AG09309 (cell line): ENCODE measurements at regions not wholly inside any gene's neighbourhood (a gene's known extent, or its start where the extent isn't known, plus 50 kb on each side); places are given as distances from the start of the nearest gene placed in this dataset.
"Not testable (repeated sequence)": the region's sequence is repeated elsewhere in the genome, so short reads cannot be mapped to it uniquely, and the experiment has no call there.

ENCODE experiments used
- DNase-seq: peaks from one replicate; pipeline ENCODE4 v3.0.0-alpha.2; 2010; ENCODE audit warnings: low read depth
- H3K4me3 ChIP-seq: 2 replicates; pipeline ENCODE4 v1.5.1; 2011; ENCODE audit warnings: mild to moderate bottlenecking, low read depth, low read length, moderate library complexity; ENCODE audit not compliant: control insufficient read depth
- TF ChIP-seq, protein P1 (sequence below): IDR thresholded peaks from 2 replicates; pipeline ENCODE4 v1.5.1; 2011; ENCODE audit warnings: mild to moderate bottlenecking, low read depth, low read length, inconsistent platforms; ENCODE audit not compliant: insufficient read depth, control insufficient read depth; ENCODE audit errors: missing control alignments

DNA sequence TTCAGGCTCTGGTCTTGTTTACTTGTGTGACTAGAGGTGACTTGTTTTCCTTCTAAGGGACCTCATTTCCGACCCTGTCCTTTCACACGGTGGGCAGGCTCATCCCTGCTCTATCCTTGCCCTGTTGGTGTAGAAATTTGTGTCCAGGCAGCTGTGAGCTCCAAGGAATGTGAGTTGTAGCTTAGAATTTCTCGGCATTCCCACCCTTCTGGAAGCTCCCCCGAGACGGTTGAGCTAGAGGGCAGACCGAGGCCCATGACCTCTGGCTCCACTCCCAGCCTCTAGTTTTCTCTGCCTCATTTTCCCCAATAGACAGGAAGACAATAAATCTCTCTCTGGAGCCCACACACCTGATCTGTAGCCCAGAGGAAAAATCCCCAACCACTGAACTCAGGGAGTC is 100.9 kb downstream of the NAV1 start:
- no peak for DNase-seq
- no peak overlapping the region for H3K4me3 ChIP-seq
- TF ChIP-seq, protein P1, sequence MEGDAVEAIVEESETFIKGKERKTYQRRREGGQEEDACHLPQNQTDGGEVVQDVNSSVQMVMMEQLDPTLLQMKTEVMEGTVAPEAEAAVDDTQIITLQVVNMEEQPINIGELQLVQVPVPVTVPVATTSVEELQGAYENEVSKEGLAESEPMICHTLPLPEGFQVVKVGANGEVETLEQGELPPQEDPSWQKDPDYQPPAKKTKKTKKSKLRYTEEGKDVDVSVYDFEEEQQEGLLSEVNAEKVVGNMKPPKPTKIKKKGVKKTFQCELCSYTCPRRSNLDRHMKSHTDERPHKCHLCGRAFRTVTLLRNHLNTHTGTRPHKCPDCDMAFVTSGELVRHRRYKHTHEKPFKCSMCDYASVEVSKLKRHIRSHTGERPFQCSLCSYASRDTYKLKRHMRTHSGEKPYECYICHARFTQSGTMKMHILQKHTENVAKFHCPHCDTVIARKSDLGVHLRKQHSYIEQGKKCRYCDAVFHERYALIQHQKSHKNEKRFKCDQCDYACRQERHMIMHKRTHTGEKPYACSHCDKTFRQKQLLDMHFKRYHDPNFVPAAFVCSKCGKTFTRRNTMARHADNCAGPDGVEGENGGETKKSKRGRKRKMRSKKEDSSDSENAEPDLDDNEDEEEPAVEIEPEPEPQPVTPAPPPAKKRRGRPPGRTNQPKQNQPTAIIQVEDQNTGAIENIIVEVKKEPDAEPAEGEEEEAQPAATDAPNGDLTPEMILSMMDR, result no peak

DNA sequence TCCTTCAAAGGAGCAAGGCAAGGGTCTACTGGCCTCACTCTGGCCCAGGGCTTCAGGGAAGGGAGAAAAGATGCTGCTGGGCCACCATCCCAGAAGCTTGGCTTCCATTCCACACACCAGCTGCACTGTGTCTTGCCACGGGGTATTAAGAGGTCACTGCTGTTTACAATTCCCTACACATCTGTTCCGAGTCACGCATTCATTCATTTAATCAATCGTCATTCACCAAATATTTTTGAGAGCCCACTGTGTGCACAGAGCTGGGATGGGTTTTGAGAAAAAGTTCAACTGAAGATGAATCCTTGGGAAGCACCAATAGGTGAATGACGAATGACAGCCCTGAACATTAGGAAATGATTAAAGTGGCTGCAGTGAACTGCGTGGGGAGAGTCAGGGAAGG is 101.7 kb downstream of the NAV1 start:
- H3K4me3 ChIP-seq, result no peak overlapping the region
- TF ChIP-seq, protein P1, result no peak
- no peak for DNase-seq

DNA sequence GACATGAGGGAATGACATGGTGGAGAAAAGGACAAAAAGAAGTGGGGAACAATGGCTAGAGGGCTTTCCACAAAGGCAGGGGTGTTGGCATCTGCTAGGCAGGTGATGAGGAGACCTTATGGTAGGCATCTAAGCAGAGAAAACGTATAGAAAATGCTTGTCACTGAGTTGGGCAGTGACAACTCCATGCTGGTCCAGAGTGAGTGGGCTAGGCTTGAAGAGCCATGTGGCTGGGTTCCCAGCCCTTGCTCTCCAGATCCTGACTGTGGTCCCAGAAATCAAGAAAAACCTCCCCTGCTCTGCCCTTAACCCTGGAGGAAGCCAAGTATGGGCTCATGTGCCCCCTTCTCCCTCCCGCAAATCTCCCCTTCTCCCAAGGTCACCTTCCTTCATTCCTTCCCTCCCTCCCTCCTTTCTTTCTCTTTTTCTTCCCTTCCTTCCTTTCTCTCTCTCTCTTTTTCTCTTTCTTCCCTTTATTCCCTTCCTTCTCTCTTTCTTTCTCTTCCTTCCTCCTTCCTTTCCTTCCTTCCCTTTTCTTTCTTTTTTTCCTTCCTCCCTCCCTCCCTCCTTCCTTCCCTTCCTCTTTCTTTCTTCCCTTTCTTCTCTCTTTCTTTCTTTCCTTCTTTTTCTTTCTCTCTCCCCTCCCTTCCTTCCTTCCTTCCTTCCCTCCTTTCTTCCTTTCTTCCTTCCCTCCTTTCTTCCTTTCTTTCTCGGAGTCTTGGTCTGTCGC is 102.8 kb downstream of the NAV1 start:
- no peak overlapping the region for H3K4me3 ChIP-seq
- TF ChIP-seq, protein P1, result no peak
- DNase-seq, result no peak

DNA sequence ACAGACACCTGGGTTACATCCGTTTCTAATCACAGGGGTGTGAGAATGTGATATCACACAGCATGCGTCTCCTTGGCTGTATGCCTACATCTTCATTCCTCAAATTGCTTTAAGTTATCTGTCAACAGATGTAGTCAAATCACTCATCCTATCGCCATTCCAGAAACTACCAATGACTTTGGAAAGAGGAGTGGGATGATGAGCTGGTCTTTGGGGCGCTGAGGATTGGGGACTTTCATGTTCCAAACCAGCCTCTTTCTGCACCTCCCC is 104.8 kb downstream of the NAV1 start:
- TF ChIP-seq, protein P1, result no peak

DNA sequence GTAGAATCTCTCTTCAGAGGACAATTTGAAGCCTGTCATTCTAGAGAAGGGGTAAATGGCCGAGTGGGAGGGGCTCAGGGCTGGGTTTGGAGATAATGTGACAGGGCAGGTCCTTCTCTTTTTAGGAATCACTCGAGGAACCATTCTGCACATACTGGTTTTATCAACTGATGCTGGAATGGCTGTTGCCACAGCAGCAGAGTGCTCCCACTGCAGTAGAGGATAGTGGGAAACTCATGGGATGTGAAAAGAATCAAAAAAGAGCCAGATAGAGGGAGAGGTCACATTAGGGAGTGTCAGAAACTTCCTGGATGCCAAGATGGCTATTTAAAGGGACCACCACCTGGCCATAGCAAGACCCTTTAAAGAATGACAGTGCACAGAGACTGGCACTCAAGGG is 105.3 kb downstream of the NAV1 start:
- no peak for DNase-seq
- no peak overlapping the region for H3K4me3 ChIP-seq
- TF ChIP-seq, protein P1, result no peak

More for the DNA sequence above, 104.8 kb downstream of the NAV1 start:
- no peak overlapping the region for H3K4me3 ChIP-seq
- DNase-seq, result no peak

DNA sequence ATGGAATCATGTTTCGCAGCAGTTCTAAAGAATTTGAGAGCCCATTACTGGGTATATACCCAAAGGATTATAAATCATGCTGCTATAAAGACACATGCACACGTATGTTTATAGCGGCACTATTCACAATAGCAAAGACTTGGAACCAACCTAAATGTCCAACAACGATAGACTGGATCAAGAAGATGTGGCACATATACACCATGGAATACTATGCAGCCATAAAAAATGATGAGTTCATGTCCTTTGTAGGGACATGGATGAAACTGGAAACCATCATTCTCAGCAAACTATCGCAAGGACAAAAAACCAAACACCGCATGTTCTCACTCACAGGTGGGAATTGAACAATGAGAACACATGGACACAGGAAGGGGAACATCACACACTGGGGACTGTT is 106.1 kb downstream of the NAV1 start:
- not testable (repeated sequence) for H3K4me3 ChIP-seq, DNase-seq

DNA sequence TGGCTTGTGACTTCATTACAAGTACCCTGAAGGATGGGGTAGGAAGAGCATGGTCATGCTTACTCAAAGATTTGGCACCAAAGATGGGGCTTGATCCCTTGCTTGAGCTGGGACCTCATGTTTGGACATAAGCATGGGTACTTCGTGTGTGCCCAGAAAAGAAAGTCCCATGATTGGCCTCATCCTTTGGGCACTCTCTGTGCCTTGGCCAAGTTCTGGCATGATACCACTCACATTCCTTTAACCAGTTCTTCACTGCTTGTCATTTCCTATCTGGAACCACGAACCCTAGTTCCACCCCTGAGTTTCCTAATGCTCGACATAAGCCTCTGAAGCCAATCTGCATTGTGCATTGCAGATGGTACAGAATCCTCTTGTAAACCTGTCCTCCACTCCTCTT is 107.0 kb downstream of the NAV1 start:
- no peak for DNase-seq
- no peak overlapping the region for H3K4me3 ChIP-seq
- TF ChIP-seq, protein P1, result no peak
